Hematopoietic multipotent progenitor cell treated with erythropoietin and hydrocortisone succinate and interleukin-3 and kit ligand, for 15 days (in vitro differentiated cells): ENCODE measurements at regions not wholly inside any gene's neighbourhood (a gene's known extent, or its start where the extent isn't known, plus 50 kb on each side); places are given as distances from the start of the nearest gene placed in this dataset.
"Not testable (repeated sequence)": the region's sequence is repeated elsewhere in the genome, so short reads cannot be mapped to it uniquely, and the experiment has no call there.

ENCODE experiments used
- DNase-seq: peaks from one replicate; pipeline ENCODE4 v3.0.0-alpha.2; 2015; ENCODE audit warnings: low spot score

DNA sequence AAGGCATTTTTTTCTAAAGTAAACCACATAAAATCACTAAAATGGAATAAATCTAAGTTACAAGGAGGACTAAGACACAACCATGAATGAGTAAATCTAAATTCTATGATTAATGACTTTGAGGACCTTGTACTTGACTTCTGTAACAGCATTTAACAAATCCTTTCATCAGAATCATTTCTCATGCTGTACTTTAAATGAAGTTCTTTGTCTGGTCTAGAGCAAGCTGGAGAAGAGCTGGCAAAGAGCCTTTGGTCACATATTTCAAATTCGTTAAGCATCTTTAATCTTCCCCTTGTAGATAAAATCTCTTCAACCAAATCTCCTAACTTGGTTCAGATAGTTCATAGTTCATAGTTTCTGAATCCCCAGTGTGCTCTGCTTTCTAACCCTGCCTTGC is 405.4 kb downstream of the PTPRC start:
- no peak for DNase-seq

- DNase-seq: no peak
These were observed 407.8 kb downstream of the PTPRC start for GRCh38 chr1:199046618-199047017.

DNA sequence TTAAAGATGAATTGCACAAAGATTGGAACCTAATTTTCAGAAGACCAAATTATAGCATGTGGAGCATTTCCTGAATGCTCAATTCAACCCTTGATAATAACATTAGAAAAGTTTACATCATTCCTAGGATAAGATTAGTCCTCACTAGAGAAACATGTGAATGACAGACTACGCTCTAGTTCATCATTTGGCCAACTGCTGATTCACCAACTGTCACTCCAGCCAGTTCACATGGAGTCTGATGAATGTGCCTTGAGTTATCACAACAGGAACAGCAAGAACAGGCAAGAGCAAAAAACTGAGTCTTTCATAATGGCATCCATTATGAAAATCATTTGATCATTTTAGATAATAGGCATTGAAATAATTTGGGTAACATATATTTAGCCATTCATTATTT is 415.9 kb downstream of the PTPRC start:
- no peak for DNase-seq

GRCh38 chr1:199057322-199057721 is 418.5 kb downstream of the PTPRC start:
- no peak for DNase-seq

DNA sequence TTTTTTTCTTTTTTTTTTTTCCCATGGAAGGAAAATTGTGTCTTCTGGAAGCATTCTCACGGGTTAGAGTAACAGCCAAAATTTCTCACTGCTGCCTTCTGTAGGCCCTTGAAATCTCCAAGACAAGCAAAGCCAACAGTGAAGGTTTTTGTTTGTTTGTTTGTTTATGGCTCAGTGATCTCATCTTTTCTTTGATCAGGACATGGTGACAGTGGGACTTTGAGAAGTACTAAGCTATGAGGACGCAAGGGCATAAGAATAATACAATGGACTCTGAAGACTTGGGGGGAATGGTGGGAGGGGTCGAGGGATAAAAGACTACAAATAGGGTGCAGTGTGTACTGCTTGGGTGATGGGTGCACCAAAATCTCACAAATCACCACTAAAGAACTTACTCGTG is 419.4 kb downstream of the PTPRC start:
- no peak for DNase-seq

- DNase-seq: no peak
These were observed 426.1 kb downstream of the PTPRC start for GRCh38 chr1:199064971-199065370.

GRCh38 chr1:199067483-199067882 is 428.6 kb downstream of the PTPRC start:
- DNase-seq: no peak

- no peak for DNase-seq
These were observed 432.2 kb downstream of the PTPRC start for GRCh38 chr1:199071080-199071479.

DNA sequence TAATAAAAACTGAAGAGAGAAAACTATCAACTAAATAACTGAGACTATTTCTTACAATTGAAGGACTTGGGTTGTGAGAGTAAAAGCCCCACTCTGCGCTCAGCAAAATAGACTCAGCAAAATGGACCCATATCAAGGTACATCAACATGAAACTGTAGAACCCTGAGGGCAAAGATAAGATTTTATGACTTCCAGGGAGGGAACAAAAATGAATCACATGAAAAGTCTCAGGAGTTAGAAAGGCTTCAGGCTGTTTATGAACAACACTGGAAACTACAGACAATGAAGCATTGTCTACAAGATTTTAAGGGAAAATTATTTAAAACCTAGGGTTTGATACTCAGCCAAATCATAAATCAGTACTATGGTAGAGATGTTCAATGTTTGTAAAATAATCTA is 434.3 kb downstream of the PTPRC start:
- DNase-seq: no peak

DNA sequence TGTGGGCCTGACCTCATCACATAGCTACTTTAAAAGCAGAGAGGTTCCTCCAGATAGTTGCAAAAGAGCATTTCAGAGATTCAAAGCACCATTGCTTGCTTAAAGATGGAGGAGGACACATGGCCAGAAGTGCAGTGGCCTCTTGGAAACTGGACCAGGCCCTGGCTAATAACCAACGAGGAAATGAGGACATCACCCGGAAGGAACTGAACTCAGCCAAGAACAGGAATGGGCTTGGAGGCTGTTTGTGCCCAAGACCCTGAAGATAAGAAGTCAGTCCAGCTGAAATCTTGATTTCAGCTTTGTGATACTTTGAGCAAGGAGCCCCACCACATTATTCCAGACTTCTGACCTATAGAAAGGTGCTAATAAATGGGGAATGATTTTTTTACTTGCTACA is 437.0 kb downstream of the PTPRC start:
- no peak for DNase-seq

GRCh38 chr1:199079994-199080393 is 441.2 kb downstream of the PTPRC start:
- no peak for DNase-seq

GRCh38 chr1:199081739-199082138 is 442.9 kb downstream of the PTPRC start:
- DNase-seq: no peak

- no peak for DNase-seq
These were observed 444.0 kb downstream of the PTPRC start for GRCh38 chr1:199082778-199083389.

DNA sequence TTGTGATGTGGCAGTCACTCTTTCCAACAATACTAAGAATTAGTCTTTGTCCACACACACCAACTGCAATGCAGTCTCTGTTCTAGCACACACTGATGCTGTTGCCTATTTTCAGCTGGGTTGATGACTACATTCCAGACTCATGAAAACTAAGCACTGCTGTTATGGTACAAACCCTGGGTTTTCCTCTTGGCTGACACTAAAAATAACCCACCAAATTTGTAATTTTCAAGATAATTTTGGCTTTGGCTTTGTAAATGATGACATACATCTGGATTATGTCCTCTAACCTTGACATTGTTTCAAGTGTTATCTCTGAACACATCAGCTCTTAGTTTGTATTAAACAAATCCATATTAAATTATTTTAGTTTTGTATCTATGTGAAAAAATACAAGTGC is 444.8 kb downstream of the PTPRC start:
- no peak for DNase-seq

GRCh38 chr1:199084293-199084692 is 445.5 kb downstream of the PTPRC start:
- DNase-seq: no peak

- no peak for DNase-seq
These were observed 447.1 kb downstream of the PTPRC start for GRCh38 chr1:199085903-199086302.

- no peak for DNase-seq
These were observed 448.3 kb downstream of the PTPRC start for GRCh38 chr1:199087144-199087543.

DNA sequence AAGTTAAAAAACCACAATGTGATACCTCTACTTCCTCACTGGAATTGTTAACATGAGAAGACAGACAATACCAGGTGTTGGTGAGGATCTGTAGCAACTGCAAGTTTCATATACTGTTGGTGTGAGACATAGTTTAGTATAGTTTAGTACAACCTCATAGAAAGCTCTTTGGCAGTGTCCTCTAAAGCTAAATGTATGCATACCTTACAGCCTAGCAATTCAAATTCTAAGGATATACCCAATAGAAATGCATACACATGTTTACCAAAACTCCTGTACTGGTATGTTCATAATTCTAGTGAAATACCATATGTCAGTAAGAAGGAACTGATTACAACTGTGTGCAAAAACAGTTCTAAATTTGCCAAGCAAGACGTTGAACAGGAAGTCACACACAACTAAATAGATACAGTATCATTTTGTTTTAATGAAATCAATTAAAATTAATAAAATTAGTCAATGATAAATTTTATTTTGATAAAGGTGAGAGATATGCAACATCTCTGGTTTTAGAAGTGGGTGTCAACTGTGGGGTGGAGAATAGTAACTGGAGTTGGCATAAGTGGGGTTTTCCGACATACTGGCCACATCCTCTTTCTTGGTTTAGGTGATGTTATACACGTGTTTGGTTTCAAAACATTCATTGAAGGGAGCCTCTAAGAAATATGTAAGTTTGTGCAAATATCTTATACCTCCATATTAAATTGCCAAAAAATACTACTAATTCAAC is 450.7 kb downstream of the PTPRC start:
- DNase-seq: no peak

- not testable (repeated sequence) for DNase-seq
These were observed 456.8 kb downstream of the PTPRC start for GRCh38 chr1:199095628-199096027.

DNA sequence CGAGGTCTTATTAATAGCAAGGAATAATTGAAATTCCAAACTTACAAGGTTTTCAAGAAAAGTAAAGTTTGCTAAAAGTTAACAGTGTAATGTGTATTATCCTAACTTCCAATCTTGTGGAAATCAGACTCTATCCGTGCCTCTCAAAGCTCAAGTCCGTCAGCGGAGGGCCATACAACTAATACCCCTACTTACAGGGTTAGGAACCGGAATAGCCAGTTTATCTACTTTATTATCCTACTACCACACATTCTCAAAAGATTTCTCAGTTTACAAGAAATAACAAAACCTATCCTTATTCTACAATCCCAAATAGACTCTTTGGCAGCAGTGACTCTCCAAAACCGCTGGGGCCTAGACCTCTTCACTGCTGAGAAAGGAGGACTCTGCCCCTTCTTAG is 457.8 kb downstream of the PTPRC start:
- no peak for DNase-seq

GRCh38 chr1:199098468-199098867 is 459.6 kb downstream of the PTPRC start:
- no peak for DNase-seq

DNA sequence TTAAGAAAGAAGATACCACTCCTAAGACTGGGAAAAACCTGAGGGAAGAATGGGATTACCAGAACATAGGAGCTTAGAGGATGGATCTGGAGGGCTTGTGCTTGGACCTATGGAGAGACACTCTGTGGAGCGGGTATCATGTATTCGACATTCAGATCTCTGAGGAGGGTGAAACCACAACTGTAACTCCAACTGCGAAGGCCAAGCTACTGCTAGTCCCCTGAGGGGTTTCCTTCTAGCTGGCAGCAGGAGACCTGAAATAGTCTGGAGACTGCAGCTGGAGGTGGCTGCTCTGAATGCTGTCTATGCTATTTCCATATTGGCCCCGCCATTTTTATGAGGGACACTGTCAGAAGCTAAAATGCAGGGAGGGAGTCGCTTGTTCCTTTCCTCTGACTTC is 462.3 kb downstream of the PTPRC start:
- no peak for DNase-seq

- no peak for DNase-seq
These were observed 462.8 kb downstream of the PTPRC start for GRCh38 chr1:199101635-199102034.

DNA sequence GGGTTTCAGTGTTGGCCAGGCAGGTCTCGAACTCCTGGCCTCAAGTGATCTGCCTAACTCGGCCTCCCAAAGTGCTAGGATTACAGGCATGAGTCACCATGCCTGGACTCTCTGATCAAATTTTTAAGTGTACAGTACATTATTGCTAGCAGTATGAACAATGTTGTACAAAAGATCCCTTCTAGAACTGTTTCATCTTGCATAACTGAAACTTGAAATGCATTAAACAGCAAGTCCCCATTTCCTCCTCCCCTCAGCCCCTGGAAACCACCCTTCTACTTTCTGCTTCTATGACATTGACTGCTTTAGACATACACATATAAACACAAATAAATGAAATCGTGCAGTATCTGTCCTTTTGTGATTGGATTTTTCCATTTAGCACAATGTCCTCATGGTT is 463.4 kb downstream of the PTPRC start:
- no peak for DNase-seq
